Trophoblast cell (in vitro differentiated cells and primary cell): ENCODE measurements at regions not wholly inside any gene's neighbourhood (a gene's known extent, or its start where the extent isn't known, plus 50 kb on each side); places are given as distances from the start of the nearest gene placed in this dataset.
"Not testable (repeated sequence)": the region's sequence is repeated elsewhere in the genome, so short reads cannot be mapped to it uniquely, and the experiment has no call there.

Source experiments
- DNase-seq, 2 donors: peaks; one replicate each; pipeline ENCODE4 v3.0.0-alpha.2; 2016
- H2AFZ ChIP-seq: 2 replicates; pipeline ENCODE4 v1.6.1; 2013; ENCODE audit warnings: low read length, moderate library complexity, mild to moderate bottlenecking; ENCODE audit not compliant: insufficient read depth, poor library complexity
- H2AK5ac ChIP-seq: 2 replicates; pipeline ENCODE4 v1.6.1; 2013; ENCODE audit warnings: mild to moderate bottlenecking, low read length
- H2BK120ac ChIP-seq: 2 replicates; pipeline ENCODE4 v1.6.1; 2013; ENCODE audit warnings: low read length, mild to moderate bottlenecking, moderate library complexity; ENCODE audit not compliant: insufficient read depth, poor library complexity
- H2BK12ac ChIP-seq: 2 replicates; pipeline ENCODE4 v1.6.1; 2013; ENCODE audit warnings: mild to moderate bottlenecking, low read length, moderate library complexity
- H2BK5ac ChIP-seq: 2 replicates; pipeline ENCODE4 v1.6.1; 2013; ENCODE audit warnings: low read length, low read depth, moderate library complexity, mild to moderate bottlenecking; ENCODE audit not compliant: poor library complexity
- H3K14ac ChIP-seq: 2 replicates; pipeline ENCODE4 v1.6.1; 2013; ENCODE audit warnings: mild to moderate bottlenecking, low read length
- H3K18ac ChIP-seq: 2 replicates; pipeline ENCODE4 v1.6.1; 2013; ENCODE audit warnings: mild to moderate bottlenecking, low read length
- H3K23ac ChIP-seq: 2 replicates; pipeline ENCODE4 v1.6.1; 2013; ENCODE audit warnings: low read length
- H3K27ac ChIP-seq: 2 replicates; pipeline ENCODE4 v1.5.1; 2013; ENCODE audit warnings: low read depth, mild to moderate bottlenecking, inconsistent platforms, low read length, moderate library complexity
- H3K27me3 ChIP-seq: 2 replicates; pipeline ENCODE4 v1.6.1; 2013; ENCODE audit warnings: inconsistent platforms, mild to moderate bottlenecking, low read length, moderate library complexity; ENCODE audit not compliant: insufficient read depth
- H3K36me3 ChIP-seq, 2 experiments: 1 replicate in 1 of 2; 2 replicates in 1 of 2; pipeline ENCODE4 v1.6.1; 2013; ENCODE audit warnings: low read length in 2 of 2, mild to moderate bottlenecking in 2 of 2, moderate library complexity in 1 of 2; ENCODE audit not compliant: insufficient read depth in 2 of 2, control insufficient read depth in 1 of 2
- H3K4ac ChIP-seq: 2 replicates; pipeline ENCODE4 v1.6.1; 2013; ENCODE audit warnings: low read depth, mild to moderate bottlenecking, low read length, moderate library complexity
- H3K4me1 ChIP-seq, 2 experiments: 1 replicate in 1 of 2; 2 replicates in 1 of 2; pipeline ENCODE4 v1.6.1; 2013; ENCODE audit warnings: low read length in 2 of 2, mild to moderate bottlenecking in 2 of 2, moderate library complexity in 1 of 2; ENCODE audit not compliant: insufficient read depth in 2 of 2, control insufficient read depth in 1 of 2
- H3K4me2 ChIP-seq: 2 replicates; pipeline ENCODE4 v1.6.1; 2013; ENCODE audit warnings: inconsistent platforms, mild to moderate bottlenecking, low read length, moderate library complexity
- H3K4me3 ChIP-seq: 2 replicates; pipeline ENCODE4 v1.5.1; 2013; ENCODE audit warnings: mild to moderate bottlenecking, low read depth, low read length, inconsistent platforms
- H3K79me1 ChIP-seq: one replicate; pipeline ENCODE4 v1.6.1; 2013; ENCODE audit warnings: low read length
- H3K79me2 ChIP-seq: 2 replicates; pipeline ENCODE4 v1.6.1; 2013; ENCODE audit warnings: low read length, mild to moderate bottlenecking; ENCODE audit not compliant: control insufficient read depth, insufficient read depth, poor library complexity
- H3K9ac ChIP-seq: 2 replicates; pipeline ENCODE4 v1.6.1; 2013; ENCODE audit warnings: mild to moderate bottlenecking, low read length
- H3K9me3 ChIP-seq: 2 replicates; pipeline ENCODE4 v1.6.1; 2013; ENCODE audit warnings: low read depth, mild to moderate bottlenecking, control low read depth, inconsistent platforms, low read length; ENCODE audit not compliant: insufficient read depth
- H4K12ac ChIP-seq: 2 replicates; pipeline ENCODE4 v1.6.1; 2013; ENCODE audit warnings: low read depth, mild to moderate bottlenecking, low read length, moderate library complexity
- H4K8ac ChIP-seq: 2 replicates; pipeline ENCODE4 v1.6.1; 2013; ENCODE audit warnings: low read depth, mild to moderate bottlenecking, low read length, moderate library complexity
- H4K91ac ChIP-seq: one replicate; pipeline ENCODE4 v1.6.1; 2013; ENCODE audit warnings: low read depth, mild to moderate bottlenecking, low read length, moderate library complexity
- WGBS: extraction: QIAGEN DNeasy Blood & Tissue Kit; methylation state at CpG from one replicate; pipeline ENCODE4 v1.1.7; 2013; ENCODE audit warnings: missing lambda C conversion rate; ENCODE audit not compliant: insufficient read length, insufficient coverage; ENCODE audit errors: extremely low coverage; 5-methylcytosine and 5-hydroxymethylcytosine counted together

- Histone ChIP-seq H4K91ac (no peak overlapping the region), H2BK120ac (no peak overlapping the region), H2AFZ (no peak overlapping the region), H3K14ac (no peak overlapping the region), H4K12ac (no peak overlapping the region), H2BK12ac (no peak overlapping the region), H3K23ac (no peak overlapping the region), H3K27ac (no peak overlapping the region), H3K79me1 (no peaks in the 10 kb centered on the region), H3K4me3 (no peak overlapping the region), H3K36me3 (no peaks in the 10 kb centered on the region), H3K18ac (no peak overlapping the region), H3K79me2 (no peaks in the 10 kb centered on the region), H3K4ac (no peak overlapping the region), H3K4me2 (no peak overlapping the region), H3K27me3 (no peaks in the 10 kb centered on the region), H3K9ac (no peak overlapping the region), H4K8ac (no peak overlapping the region), H3K4me1 (no peaks in the 10 kb centered on the region), H2BK5ac (no peak overlapping the region), H3K9me3 (no peaks in the 10 kb centered on the region), H2AK5ac (no peak overlapping the region)
- no CpG with 5 or more reads among the region's 3 CpGs for WGBS
- DNase-seq: no peak
Measured at GRCh38 chr3:67064105-67064504, 66.0 kb downstream of the KBTBD8 start.

GRCh38 chr3:67067251-67067650, 69.1 kb downstream of the KBTBD8 start:
- H3K27ac ChIP-seq: no peak overlapping the region
- no peak overlapping the region for H4K12ac ChIP-seq
- no peaks in the 10 kb centered on the region for H3K4me1 ChIP-seq
- no peaks in the 10 kb centered on the region for H3K36me3 ChIP-seq
- no peak overlapping the region for H2BK120ac ChIP-seq
- H2BK5ac ChIP-seq: no peak overlapping the region
- H3K14ac ChIP-seq: no peak overlapping the region
- H3K4ac ChIP-seq: no peak overlapping the region
- no peaks in the 10 kb centered on the region for H3K9me3 ChIP-seq
- H3K18ac ChIP-seq: no peak overlapping the region
- no peak overlapping the region for H2AFZ ChIP-seq
- no peaks in the 10 kb centered on the region for H3K79me2 ChIP-seq
- no peaks in the 10 kb centered on the region for H3K79me1 ChIP-seq
- no peak overlapping the region for H3K4me2 ChIP-seq
- WGBS: no CpG with 5 or more reads among the region's 4 CpGs
- H3K23ac ChIP-seq: no peak overlapping the region
- no peak overlapping the region for H2AK5ac ChIP-seq
- no peak overlapping the region for H3K4me3 ChIP-seq
- H4K8ac ChIP-seq: no peak overlapping the region
- no peak for DNase-seq
- no peaks in the 10 kb centered on the region for H3K27me3 ChIP-seq
- no peak overlapping the region for H4K91ac ChIP-seq
- H2BK12ac ChIP-seq: no peak overlapping the region
- no peak overlapping the region for H3K9ac ChIP-seq

- H3K9ac ChIP-seq, H3K4ac ChIP-seq, H2AK5ac ChIP-seq, H3K27me3 ChIP-seq, H2AFZ ChIP-seq, H3K36me3 ChIP-seq, H2BK120ac ChIP-seq, H3K79me2 ChIP-seq, H4K8ac ChIP-seq, H3K4me3 ChIP-seq, H4K12ac ChIP-seq, H3K4me2 ChIP-seq, H3K18ac ChIP-seq, H3K4me1 ChIP-seq, H3K23ac ChIP-seq, H3K14ac ChIP-seq, H3K27ac ChIP-seq, H2BK12ac ChIP-seq, H3K9me3 ChIP-seq, H4K91ac ChIP-seq, H3K79me1 ChIP-seq, H2BK5ac ChIP-seq, DNase-seq: not testable (repeated sequence)
- WGBS: no CpG with 5 or more reads among the region's 2 CpGs
Measured at GRCh38 chr3:67072640-67073039, 74.5 kb downstream of the KBTBD8 start.

GRCh38 chr3:67073812-67074211, 75.7 kb downstream of the KBTBD8 start:
- H3K9me3 ChIP-seq: no peaks in the 10 kb centered on the region
- H3K27me3 ChIP-seq: no peaks in the 10 kb centered on the region
- H3K27ac ChIP-seq: no peak overlapping the region
- no peaks in the 10 kb centered on the region for H3K79me2 ChIP-seq
- no peak overlapping the region for H3K4ac ChIP-seq
- H2AK5ac ChIP-seq: no peak overlapping the region
- no peak overlapping the region for H2BK5ac ChIP-seq
- H3K18ac ChIP-seq: no peak overlapping the region
- H2AFZ ChIP-seq: no peak overlapping the region
- H2BK120ac ChIP-seq: no peak overlapping the region
- no peak overlapping the region for H2BK12ac ChIP-seq
- H3K4me2 ChIP-seq: no peak overlapping the region
- no peaks in the 10 kb centered on the region for H3K79me1 ChIP-seq
- no peak overlapping the region for H4K91ac ChIP-seq
- H4K12ac ChIP-seq: no peak overlapping the region
- no peak overlapping the region for H3K9ac ChIP-seq
- H3K36me3 ChIP-seq: no peaks in the 10 kb centered on the region
- no peak overlapping the region for H3K23ac ChIP-seq
- DNase-seq: no peak
- H3K4me1 ChIP-seq: no peaks in the 10 kb centered on the region
- H4K8ac ChIP-seq: no peak overlapping the region
- H3K4me3 ChIP-seq: no peak overlapping the region
- H3K14ac ChIP-seq: no peak overlapping the region
- WGBS: no CpG with 5 or more reads among the region's 1 CpG
